ENCODE measurements at regions not wholly inside any gene's neighbourhood (a gene's known extent, or its start where the extent isn't known, plus 50 kb on each side); places are given as distances from the start of the nearest gene placed in this dataset.

DNA sequence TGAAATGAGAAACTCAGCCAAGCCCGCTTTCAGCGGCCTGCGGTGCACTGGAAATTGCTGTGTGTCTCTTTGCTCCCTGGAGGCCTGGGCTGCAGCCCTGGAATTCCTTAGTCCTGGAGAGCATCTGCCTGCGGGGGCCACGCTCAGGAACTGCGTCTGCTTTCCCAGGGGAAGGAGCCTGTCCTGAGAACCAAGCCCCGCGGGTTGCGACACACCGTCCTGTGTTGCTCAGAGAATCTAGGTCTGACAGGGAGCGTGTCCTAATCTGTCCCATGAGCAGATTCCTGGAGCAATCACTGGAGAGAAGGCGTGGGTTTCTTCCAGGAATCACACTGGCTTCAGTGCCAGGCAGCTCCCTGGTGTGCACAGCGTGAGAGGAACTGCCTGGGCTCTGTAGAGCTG, 708.1 kb downstream of the BRD1 start:
- TF ChIP-seq EZH2 (IDR thresholded peaks at IDR 0.05; ENCODE audit: insufficient read depth, poor library complexity, severe bottlenecking) (no peak), EZH2phosphoT487 (IDR thresholded peaks at IDR 0.05; ENCODE audit: insufficient read depth, low read depth) (no peak)
